ENCODE measurements at regions not wholly inside any gene's neighbourhood (a gene's known extent, or its start where the extent isn't known, plus 50 kb on each side); places are given as distances from the start of the nearest gene placed in this dataset.
"Not testable (repeated sequence)": the region's sequence is repeated elsewhere in the genome, so short reads cannot be mapped to it uniquely, and the experiment has no call there.

DNA sequence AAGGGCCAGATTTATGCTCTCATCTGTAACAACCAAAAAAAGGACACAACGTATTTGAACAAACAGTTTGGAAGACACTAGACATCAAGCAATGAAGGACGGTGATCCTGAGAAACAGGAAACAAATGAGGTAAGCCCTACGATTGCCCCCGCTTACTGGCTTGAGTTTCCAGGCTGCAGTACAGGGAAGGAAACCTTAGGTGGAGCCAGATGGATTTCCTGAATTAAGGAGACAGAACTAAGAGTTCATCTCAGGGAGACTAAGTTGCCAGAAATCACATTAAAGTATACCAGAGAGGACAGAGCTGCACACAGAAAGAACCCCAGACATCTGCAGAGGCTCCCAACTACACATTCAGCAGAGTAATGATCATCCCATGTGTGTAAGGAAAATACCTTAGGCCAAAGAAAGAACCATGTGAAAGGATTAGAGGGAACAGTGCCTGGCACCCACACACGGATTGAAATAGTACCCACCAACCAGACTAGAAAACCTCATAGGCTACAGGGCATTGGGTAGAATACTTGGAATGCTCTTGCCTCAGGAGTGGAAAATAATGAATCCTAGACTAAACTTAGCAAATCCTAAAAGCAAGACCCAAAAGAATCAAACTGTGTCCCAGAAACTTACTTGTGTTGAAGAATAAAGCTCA is 99.3 kb upstream of the NIPBL start:
- DNase-seq (ENCODE audit: low spot score) (no peak), ATAC-seq (no peak)
- intact Hi-C loops (cut with DNase I), result no loop called here

DNA sequence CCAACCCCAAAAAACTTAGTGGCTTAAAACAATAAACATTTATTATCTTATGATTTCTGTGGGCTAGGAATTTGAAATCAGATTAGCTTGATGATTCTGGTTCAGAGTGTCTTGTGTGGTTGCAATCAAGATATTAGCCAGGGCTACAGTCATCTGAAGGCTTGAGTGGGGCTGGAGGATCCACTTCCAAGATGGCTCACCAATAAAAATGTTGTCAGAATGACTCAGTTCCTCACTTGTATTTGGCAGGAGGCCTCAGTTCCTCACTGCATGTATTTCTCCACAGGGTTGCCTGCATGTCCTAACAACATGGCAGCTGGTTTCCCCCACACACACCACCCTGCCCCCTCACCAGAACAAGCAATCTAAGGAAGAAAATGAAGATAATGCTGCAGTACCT is 98.2 kb upstream of the NIPBL start:
- no peak for ATAC-seq
- intact Hi-C loops (cut with DNase I), result no loop called here
- no peak for DNase-seq (ENCODE audit: low spot score)

DNA sequence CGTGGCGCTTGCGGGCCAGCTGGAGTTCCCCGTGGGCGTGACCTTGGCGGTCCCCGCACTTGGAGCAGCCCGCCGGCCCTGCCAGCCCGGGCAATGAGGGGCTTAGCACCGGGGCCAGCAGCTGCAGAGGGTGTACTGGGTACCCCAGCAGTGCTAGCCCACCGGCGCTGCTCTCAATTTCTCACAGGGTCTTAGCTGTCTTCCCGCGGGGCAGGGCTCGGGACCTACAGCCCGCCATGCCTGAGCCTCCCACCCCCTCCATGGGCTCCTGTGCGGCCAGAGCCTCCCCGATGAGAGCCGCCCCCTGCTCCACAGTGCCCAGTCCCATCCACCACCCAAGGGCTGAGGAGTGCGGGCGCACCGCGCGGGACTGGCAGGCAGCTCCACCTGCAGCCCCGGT is 94.0 kb upstream of the NIPBL start:
- ATAC-seq; intact Hi-C loops (cut with DNase I); DNase-seq (ENCODE audit: low spot score): not testable (repeated sequence)

DNA sequence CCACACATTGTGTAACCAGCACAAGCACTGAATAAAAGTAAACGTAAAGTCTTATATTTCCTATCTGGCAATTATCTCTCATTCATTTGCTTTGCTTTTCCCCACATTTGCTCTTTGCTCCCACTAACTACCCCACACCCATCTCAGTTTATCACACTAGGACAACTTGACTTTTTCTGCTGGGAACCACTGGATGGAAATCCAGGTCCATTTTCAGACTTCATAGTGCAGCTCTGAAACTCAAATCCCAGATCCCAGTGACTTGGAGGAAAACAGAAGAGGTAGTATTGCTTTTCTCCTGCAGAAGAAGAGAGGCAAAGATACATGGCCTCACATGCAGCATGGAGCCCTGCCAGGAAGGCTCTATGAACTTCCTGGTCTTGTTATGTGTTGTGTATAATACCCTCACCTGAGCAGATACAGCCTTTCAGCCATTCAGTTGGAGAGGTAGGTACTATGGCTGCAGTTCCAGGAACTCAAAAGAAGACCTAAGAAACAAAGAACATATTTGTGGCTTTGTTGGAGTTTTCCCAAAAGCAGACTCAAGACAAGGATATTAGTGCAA is 90.0 kb upstream of the NIPBL start:
- intact Hi-C loops (cut with DNase I), result no loop called here
- DNase-seq (ENCODE audit: low spot score) (no peak), ATAC-seq (no peak)

DNA sequence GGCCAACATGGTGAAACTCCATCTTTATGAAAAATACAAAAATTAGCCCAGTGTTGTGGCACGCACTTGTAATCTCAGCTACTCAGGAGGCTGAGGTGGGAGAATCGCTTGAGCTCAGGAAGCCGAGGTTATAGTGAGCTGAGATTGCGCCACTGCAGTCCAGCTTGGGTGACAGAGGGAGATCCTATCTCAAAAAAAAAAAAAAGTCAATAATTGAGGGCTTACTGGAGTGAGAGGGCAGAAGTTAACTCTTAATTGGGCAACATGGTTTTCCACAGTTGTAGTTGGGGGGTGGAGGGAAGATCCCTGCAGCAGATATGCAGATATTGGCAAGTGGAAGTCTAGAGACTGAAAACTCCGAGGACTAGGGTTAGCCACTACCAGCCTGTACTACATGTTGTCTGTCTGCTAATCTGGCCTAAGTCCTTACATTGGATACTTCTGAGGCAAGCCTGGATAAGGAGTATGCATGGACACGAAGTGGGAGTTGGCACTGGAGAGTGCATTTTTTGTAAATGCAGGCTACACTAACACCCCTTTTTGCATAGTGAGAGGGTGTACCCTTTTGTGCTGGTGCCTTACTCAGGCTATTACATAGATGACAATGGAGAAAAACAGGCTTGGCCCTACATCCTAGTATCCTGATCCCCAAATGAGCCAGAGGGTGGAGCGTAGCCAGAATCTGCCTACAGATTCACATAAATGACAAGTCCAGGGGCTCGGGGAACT is 89.0 kb upstream of the NIPBL start:
- ATAC-seq, result no peak
- DNase-seq (ENCODE audit: low spot score), result no peak

DNA sequence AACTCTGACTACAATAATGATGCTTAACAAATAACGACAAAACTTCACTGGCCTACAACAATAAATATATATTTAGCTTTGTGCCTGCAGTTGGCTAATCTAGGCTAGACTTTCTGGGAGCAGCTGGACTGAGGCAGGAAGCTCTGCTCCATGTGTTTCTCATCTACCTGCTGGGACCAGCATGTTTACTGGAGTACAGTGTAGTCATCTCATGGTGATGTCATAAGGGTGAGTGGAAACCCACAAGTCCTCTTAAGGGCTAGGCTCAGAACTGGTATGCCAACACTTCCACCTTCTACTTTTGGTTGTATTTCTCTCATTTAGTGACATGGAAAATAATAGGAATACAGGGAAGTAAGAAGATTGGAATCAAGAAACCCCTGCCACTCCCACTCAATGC is 85.7 kb upstream of the NIPBL start:
- intact Hi-C loops (cut with DNase I), result no loop called here
- ATAC-seq, result no peak

More for the DNA sequence above, 89.0 kb upstream of the NIPBL start:
- intact Hi-C loops (cut with DNase I), result no loop called here

DNA sequence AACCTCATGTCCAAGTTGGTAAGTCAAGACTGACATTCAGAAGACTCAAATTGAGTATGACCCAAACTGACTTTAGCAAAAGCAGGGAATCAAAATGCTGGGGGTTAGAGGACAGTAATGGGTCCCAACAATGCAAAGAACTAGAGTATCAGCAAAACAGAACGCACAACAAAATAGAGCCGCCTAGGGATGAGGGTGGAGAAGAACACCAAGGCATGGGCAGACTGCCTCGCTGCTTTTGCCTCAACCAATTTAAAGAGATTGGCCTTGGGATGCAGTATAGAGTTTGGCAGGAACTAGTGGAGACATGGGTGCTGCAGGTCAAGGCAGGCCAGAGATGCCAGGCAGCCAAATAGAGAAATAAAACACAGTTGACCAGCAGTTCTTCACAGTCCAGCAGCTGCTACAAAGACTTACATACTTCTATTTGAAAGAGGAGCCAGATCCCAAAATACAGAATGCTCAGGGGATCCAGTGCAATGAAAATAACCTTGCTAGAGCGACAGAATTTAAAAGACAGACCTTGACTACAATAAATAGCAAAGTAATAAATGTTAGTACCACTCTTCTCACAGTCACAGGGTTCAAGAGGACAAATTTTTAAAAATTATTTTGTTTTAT is 83.9 kb upstream of the NIPBL start:
- no peak for DNase-seq (ENCODE audit: low spot score)
- no peak for ATAC-seq
- intact Hi-C loops (cut with DNase I), result no loop called here

More for the DNA sequence above, 85.7 kb upstream of the NIPBL start:
- DNase-seq (ENCODE audit: low spot score), result no peak

DNA sequence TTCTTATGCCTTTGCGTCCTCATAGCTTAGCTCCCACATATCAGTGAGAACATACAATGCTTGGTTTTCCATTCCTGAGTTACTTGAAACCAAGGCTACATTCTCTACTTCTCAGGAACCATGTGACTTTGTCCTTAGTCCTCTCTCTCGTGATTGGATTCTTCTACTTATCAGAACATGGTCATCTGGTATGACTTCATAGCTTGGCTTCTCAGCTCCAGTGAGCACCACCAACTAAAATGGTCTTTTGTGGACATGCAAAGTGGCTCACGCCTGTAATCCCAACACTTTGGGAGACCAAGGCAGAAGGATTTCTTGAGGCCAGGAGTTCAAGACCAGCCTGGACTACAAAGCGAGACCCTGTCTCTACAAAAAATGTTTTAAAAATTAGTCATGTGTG is 81.2 kb upstream of the NIPBL start:
- intact Hi-C loops (cut with DNase I), result no loop called here
- ATAC-seq (no peak), DNase-seq (ENCODE audit: low spot score) (no peak)

DNA sequence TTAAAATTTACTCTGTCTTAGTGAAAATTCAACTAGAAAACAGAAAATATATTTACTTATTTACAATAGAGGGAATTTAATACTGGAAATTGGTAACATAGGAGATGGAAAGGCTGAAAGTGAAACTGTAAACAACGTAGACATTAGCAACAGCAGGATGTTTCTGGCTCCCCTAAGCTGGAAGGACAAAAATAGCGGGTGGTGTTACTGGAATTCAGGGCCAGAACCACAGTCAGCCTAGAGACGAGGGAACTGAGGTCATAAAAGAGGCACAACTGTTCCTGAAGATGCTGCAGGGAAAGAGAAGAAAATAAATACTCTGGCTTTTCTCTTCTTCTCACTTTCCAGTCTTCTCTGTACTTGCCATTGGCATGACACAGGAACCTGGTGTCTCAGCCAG is 80.4 kb upstream of the NIPBL start:
- intact Hi-C loops (cut with DNase I), result no loop called here
- DNase-seq (ENCODE audit: low spot score) (no peak), ATAC-seq (no peak)

DNA sequence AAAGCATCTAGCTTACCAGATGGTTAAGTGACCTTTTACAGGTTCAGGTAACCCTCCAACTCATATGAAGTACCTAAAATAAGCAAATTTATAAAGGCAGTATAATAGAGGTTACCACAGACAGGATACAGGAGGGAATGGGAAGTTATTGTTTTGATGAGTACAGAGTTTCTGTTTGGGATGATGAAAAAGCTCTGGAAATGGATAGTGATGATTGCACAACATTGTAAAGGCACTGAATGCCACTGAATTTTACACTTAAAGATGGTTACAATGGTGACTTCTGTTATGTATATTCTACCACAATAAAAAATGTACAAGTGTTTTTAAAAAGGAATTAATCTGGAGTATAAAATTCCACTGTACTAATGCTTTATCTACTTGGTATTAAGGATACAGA is 75.0 kb upstream of the NIPBL start:
- intact Hi-C loops (cut with DNase I), result no loop called here
- ATAC-seq (no peak), DNase-seq (ENCODE audit: low spot score) (no peak)

DNA sequence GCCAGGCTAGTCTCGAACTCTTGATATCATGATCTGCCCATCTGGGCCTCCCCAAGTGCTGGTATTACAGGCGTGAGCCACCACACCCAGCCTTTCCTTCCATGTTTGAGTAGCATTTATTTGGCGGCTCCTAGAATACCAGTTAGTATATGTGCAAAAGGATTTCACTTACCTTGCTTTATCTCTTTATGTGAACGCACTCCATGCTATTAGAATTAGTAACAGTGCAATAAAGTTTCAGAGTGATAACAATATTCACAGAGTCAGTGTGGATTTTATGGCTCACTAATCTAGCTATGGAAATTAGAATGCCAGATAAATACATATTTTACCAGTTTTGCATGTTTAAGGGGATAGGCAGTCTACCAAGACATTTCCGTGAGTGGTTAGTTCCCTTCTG is 74.4 kb upstream of the NIPBL start:
- DNase-seq (ENCODE audit: low spot score) (no peak), ATAC-seq (no peak)

DNA sequence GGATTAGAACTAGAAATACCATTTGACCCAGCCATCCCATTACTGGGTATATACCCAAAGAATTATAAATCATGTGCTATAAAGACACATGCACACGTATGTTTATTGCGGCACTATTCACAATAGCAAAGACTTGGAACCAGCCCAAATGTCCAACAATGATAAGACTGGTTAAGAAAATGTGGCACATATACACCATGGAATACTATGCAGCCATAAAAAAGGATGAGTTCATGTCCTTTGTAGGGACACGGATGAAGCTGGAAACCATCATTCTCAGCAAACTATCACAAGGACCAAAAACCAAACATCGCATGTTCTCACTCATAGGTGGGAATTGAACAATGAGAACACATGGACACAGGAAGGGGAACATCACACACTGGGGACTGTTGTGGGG is 63.3 kb upstream of the NIPBL start:
- DNase-seq (ENCODE audit: low spot score); intact Hi-C loops (cut with DNase I); ATAC-seq: not testable (repeated sequence)

More for the DNA sequence above, 74.4 kb upstream of the NIPBL start:
- intact Hi-C loops (cut with DNase I), result no loop called here

DNA sequence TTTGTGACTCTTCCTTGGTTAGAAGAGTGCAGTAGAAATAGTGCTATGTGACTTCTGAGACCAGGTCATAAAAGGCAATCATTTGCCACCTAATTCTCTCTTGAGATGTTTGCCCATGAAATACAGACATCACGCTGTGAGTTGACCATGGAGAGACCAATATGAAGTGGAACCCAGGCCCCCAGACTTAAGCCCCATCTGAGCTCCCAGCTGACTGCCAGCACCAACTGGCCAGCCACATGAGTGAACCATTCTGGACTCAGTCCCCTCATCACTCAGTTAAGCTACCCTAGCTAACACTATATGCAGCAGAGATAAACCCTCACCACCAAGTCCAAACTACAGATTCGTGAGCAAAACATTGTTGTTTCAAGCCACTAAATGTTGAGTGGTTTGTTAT is 60.7 kb upstream of the NIPBL start:
- ATAC-seq, result no peak
- intact Hi-C loops (cut with DNase I), result no loop called here

DNA sequence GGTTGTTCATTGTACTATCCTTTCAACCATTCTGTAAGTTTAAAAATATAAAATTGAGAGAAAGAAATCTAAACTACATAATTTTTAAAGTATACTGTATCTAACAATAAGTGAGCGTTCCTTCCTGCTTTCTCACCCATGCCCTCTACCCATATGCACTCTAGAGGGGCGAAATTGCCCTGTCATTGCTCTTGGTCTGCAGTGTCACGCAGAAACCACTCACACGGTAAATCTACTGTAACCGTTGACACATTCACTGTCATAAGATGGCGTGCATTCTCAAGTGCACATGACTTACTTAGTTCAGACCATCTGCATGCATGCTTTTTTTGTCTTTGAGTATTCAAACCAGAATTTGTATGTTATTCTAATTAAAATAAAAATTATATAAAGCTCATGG is 55.7 kb upstream of the NIPBL start:
- ATAC-seq (no peak), DNase-seq (ENCODE audit: low spot score) (no peak)
- intact Hi-C loops (cut with DNase I), result no loop called here

More for the DNA sequence above, 60.7 kb upstream of the NIPBL start:
- no peak for DNase-seq (ENCODE audit: low spot score)

DNA sequence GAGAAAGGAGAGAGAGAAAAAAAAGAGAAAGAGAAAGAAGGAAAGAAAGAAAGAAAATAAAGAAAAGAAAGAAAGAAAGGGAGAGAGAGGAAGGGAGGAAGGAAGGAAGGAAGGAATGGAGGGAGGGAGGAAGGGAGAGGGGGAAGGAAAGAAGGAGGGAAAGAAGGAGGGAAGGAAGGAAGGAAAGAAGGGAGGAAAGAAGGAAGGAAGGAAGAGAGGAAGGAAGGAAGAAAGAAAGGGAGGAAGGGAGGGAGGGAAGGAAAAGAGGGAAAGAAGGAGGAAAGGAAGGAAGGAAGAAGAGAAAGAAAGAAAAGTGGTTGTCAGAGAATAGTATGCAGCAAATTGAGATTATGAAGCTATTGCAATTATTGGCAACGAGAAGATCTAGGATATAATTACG is 49.9 kb upstream of the NIPBL start:
- DNase-seq (ENCODE audit: low spot score) (no peak), ATAC-seq (no peak)
- intact Hi-C loops (cut with DNase I), result no loop called here

Measured in sciatic nerve (tissue), 2 donors.